Neuronal stem cell (in vitro differentiated cells): ENCODE measurements at regions not wholly inside any gene's neighbourhood (a gene's known extent, or its start where the extent isn't known, plus 50 kb on each side); places are given as distances from the start of the nearest gene placed in this dataset.

Experiments
- DNase-seq: peaks from one replicate; pipeline ENCODE4 v3.0.0-alpha.2; 2013; ENCODE audit warnings: low spot score
- H2AFZ ChIP-seq: one replicate; pipeline ENCODE4 v1.6.1; 2013; ENCODE audit warnings: mild to moderate bottlenecking, low read length, inconsistent platforms
- H2AK5ac ChIP-seq: 2 replicates; pipeline ENCODE4 v1.6.1; 2013; ENCODE audit warnings: low read depth, mild to moderate bottlenecking, inconsistent platforms, low read length, moderate library complexity, mixed read lengths
- H2BK120ac ChIP-seq: 2 replicates; pipeline ENCODE4 v1.6.1; 2013; ENCODE audit warnings: low read depth, mild to moderate bottlenecking, inconsistent platforms, low read length, moderate library complexity, mixed read lengths
- H2BK12ac ChIP-seq: one replicate; pipeline ENCODE4 v1.6.1; 2013; ENCODE audit warnings: low read length, inconsistent platforms
- H2BK15ac ChIP-seq: 2 replicates; pipeline ENCODE4 v1.6.1; 2013; ENCODE audit warnings: mild to moderate bottlenecking, low read length, inconsistent platforms, mixed read lengths
- H2BK5ac ChIP-seq: one replicate; pipeline ENCODE4 v1.6.1; 2013; ENCODE audit warnings: inconsistent platforms, mild to moderate bottlenecking, low read length, moderate library complexity
- H3K14ac ChIP-seq: one replicate; pipeline ENCODE4 v1.6.1; 2013; ENCODE audit warnings: low read length, inconsistent platforms
- H3K18ac ChIP-seq: 2 replicates; pipeline ENCODE4 v1.6.1; 2013; ENCODE audit warnings: low read length, inconsistent platforms
- H3K23ac ChIP-seq: 2 replicates; pipeline ENCODE4 v1.6.1; 2013; ENCODE audit warnings: low read depth, mild to moderate bottlenecking, mixed read lengths, low read length, inconsistent platforms; ENCODE audit not compliant: poor library complexity
- H3K27ac ChIP-seq: replicated peaks from 3 replicates; pipeline ENCODE4 v1.5.1; 2013; ENCODE audit warnings: low read length, inconsistent platforms
- H3K27me3 ChIP-seq, 3 experiments: 2 replicates each; pipeline ENCODE4 v1.6.1; 2013; ENCODE audit warnings: low read length in 3 of 3, mild to moderate bottlenecking in 2 of 3, inconsistent platforms in 1 of 3, low read depth in 1 of 3, mixed read lengths in 1 of 3, moderate library complexity in 1 of 3; ENCODE audit not compliant: control insufficient read depth in 3 of 3, insufficient read depth in 3 of 3
- H3K36me3 ChIP-seq, 2 donors: replicated peaks in 1 of 2; 2 replicates each; pipeline ENCODE4 v1.6.1; 2013; ENCODE audit warnings: low read length in 2 of 2; ENCODE audit not compliant: control insufficient read depth in 2 of 2, insufficient read depth in 2 of 2
- H3K4ac ChIP-seq: 2 replicates; pipeline ENCODE4 v1.6.1; 2013; ENCODE audit warnings: inconsistent platforms, mild to moderate bottlenecking, low read length, moderate library complexity
- H3K4me1 ChIP-seq, 2 donors: 1 replicate in 1 of 2; 2 replicates in 1 of 2; pipeline ENCODE4 v1.6.1; 2013; ENCODE audit warnings: low read length in 2 of 2, low read depth in 1 of 2; ENCODE audit not compliant: control insufficient read depth in 2 of 2, insufficient read depth in 1 of 2
- H3K4me2 ChIP-seq: one replicate; pipeline ENCODE4 v1.6.1; 2013; ENCODE audit warnings: mild to moderate bottlenecking, low read length, inconsistent platforms; ENCODE audit not compliant: insufficient read depth, poor library complexity, severe bottlenecking
- H3K4me3 ChIP-seq, 2 donors: 2 replicates each; pipeline ENCODE4 v1.5.1; 2013; ENCODE audit warnings: low read length in 2 of 2, mild to moderate bottlenecking in 2 of 2, inconsistent platforms in 1 of 2, moderate library complexity in 1 of 2
- H3K79me1 ChIP-seq: one replicate; pipeline ENCODE4 v1.6.1; 2013; ENCODE audit warnings: low read depth, mild to moderate bottlenecking, inconsistent platforms, low read length, moderate library complexity
- H3K9ac ChIP-seq: one replicate; pipeline ENCODE4 v1.6.1; 2013; ENCODE audit warnings: mild to moderate bottlenecking, low read depth, low read length, inconsistent platforms; ENCODE audit not compliant: poor library complexity
- H3K9me3 ChIP-seq, 2 donors: replicated peaks in 1 of 2; 2 replicates each; pipeline versions ENCODE3 to v1.6.1; 2013; ENCODE audit warnings: low read length in 2 of 2, mild to moderate bottlenecking in 2 of 2, inconsistent platforms in 1 of 2, low read depth in 1 of 2, mixed read lengths in 1 of 2, moderate library complexity in 1 of 2; ENCODE audit not compliant: control insufficient read depth in 2 of 2, insufficient read depth in 1 of 2
- H4K8ac ChIP-seq: one replicate; pipeline ENCODE4 v1.6.1; 2013; ENCODE audit warnings: low read depth, mild to moderate bottlenecking, inconsistent platforms, low read length, moderate library complexity
- H4K91ac ChIP-seq: one replicate; pipeline ENCODE4 v1.6.1; 2013; ENCODE audit warnings: low read length, low read depth, mild to moderate bottlenecking, inconsistent platforms; ENCODE audit not compliant: poor library complexity
- WGBS, 2 donors: extraction: QIAGEN DNeasy Blood & Tissue Kit; methylation state at CpG; one replicate each; pipeline ENCODE4 v1.1.7; 2013; ENCODE audit warnings: missing lambda C conversion rate in 2 of 2, mixed read lengths in 1 of 2; ENCODE audit not compliant: insufficient read length in 2 of 2, insufficient replicate concordance in 1 of 2; ENCODE audit errors: extremely low coverage in 2 of 2; 5-methylcytosine and 5-hydroxymethylcytosine counted together

- Histone ChIP-seq H3K4ac (no peak overlapping the region), H3K4me3 (no peak overlapping the region), H3K4me1 (no peaks in the 10 kb centered on the region), H3K14ac (no peak overlapping the region), H2AK5ac (no peak overlapping the region), H3K18ac (no peak overlapping the region), H3K4me2 (no peak overlapping the region), H3K27me3 (no peaks in the 10 kb centered on the region), H3K79me1 (no peaks in the 10 kb centered on the region), H3K27ac (no peak overlapping the region), H4K8ac (no peak overlapping the region), H2BK5ac (no peak overlapping the region), H3K36me3 (no peaks in the 10 kb centered on the region), H2BK12ac (no peak overlapping the region), H3K23ac (no peak overlapping the region), H3K9me3 (no peaks in the 10 kb centered on the region), H3K9ac (no peak overlapping the region), H4K91ac (no peak overlapping the region), H2BK15ac (no peak overlapping the region), H2AFZ (no peak overlapping the region), H2BK120ac (no peak overlapping the region)
- no peak for DNase-seq
Measured at GRCh38 chr18:55695091-55695490, 107.1 kb upstream of the TCF4 start.

GRCh38 chr18:55694291-55694690 lies 106.3 kb upstream of the TCF4 start:
- Histone ChIP-seq H3K27me3 (no peaks in the 10 kb centered on the region), H3K36me3 (no peaks in the 10 kb centered on the region), H3K27ac (no peak overlapping the region), H3K4me1 (no peaks in the 10 kb centered on the region), H2BK12ac (no peak overlapping the region), H2BK5ac (no peak overlapping the region), H2AFZ (no peak overlapping the region), H4K91ac (no peak overlapping the region), H3K4me2 (no peak overlapping the region), H3K9ac (no peak overlapping the region), H2BK15ac (no peak overlapping the region), H3K14ac (no peak overlapping the region), H3K9me3 (no peaks in the 10 kb centered on the region), H3K4me3 (no peak overlapping the region), H3K79me1 (no peaks in the 10 kb centered on the region), H4K8ac (no peak overlapping the region), H3K23ac (no peak overlapping the region), H3K18ac (no peak overlapping the region), H2BK120ac (no peak overlapping the region), H3K4ac (no peak overlapping the region), H2AK5ac (no peak overlapping the region)
- DNase-seq, result no peak
- WGBS, 2 donors, result no CpG with 5 or more reads among the region's 1 CpG

- H3K9me3 ChIP-seq, result no peaks in the 10 kb centered on the region
- no peak overlapping the region for H2AFZ ChIP-seq
- H4K91ac ChIP-seq, result no peak overlapping the region
- H2BK12ac ChIP-seq, result no peak overlapping the region
- H2BK5ac ChIP-seq, result no peak overlapping the region
- no peak for DNase-seq
- no peaks in the 10 kb centered on the region for H3K36me3 ChIP-seq
- no CpG with 5 or more reads among the region's 4 CpGs for WGBS, 2 donors
- H3K4ac ChIP-seq, result no peak overlapping the region
- no peak overlapping the region for H4K8ac ChIP-seq
- no peak overlapping the region for H3K9ac ChIP-seq
- no peak overlapping the region for H3K18ac ChIP-seq
- no peak overlapping the region for H2AK5ac ChIP-seq
- no peak overlapping the region for H2BK15ac ChIP-seq
- H3K4me3 ChIP-seq, result no peak overlapping the region
- no peaks in the 10 kb centered on the region for H3K27me3 ChIP-seq
- no peak overlapping the region for H3K23ac ChIP-seq
- no peak overlapping the region for H2BK120ac ChIP-seq
- no peaks in the 10 kb centered on the region for H3K4me1 ChIP-seq
- H3K27ac ChIP-seq, result no peak overlapping the region
- no peak overlapping the region for H3K14ac ChIP-seq
- no peaks in the 10 kb centered on the region for H3K79me1 ChIP-seq
- H3K4me2 ChIP-seq, result no peak overlapping the region
Measured at GRCh38 chr18:55688030-55688429, 100.0 kb upstream of the TCF4 start.

- Histone ChIP-seq H2BK5ac (no peak overlapping the region), H2AFZ (no peak overlapping the region), H3K4me3 (no peak overlapping the region), H3K27ac (no peak overlapping the region), H3K9me3 (no peaks in the 10 kb centered on the region), H3K27me3 (no peaks in the 10 kb centered on the region), H3K23ac (no peak overlapping the region), H3K9ac (no peak overlapping the region), H3K18ac (no peak overlapping the region), H3K4ac (no peak overlapping the region), H3K79me1 (no peaks in the 10 kb centered on the region), H3K4me1 (no peaks in the 10 kb centered on the region), H4K91ac (no peak overlapping the region), H2AK5ac (no peak overlapping the region), H2BK120ac (no peak overlapping the region), H3K14ac (no peak overlapping the region), H3K4me2 (no peak overlapping the region), H2BK15ac (no peak overlapping the region), H2BK12ac (no peak overlapping the region), H4K8ac (no peak overlapping the region), H3K36me3 (no peaks in the 10 kb centered on the region)
- no CpG with 5 or more reads among the region's 3 CpGs for WGBS, 2 donors
- no peak for DNase-seq
Measured at GRCh38 chr18:55687106-55687505, 99.1 kb upstream of the TCF4 start.
